ENCODE measurements at regions not wholly inside any gene's neighbourhood (a gene's known extent, or its start where the extent isn't known, plus 50 kb on each side); places are given as distances from the start of the nearest gene placed in this dataset.

- TF ChIP-seq ELF1 (IDR thresholded peaks at IDR 0.05) (no peak), CTCF (IDR thresholded peaks at IDR 0.05) (no peak), POLR2AphosphoS5 (IDR thresholded peaks at IDR 0.05; ENCODE audit: low read depth, low read length) (no peak), EP300 (IDR thresholded peaks at IDR 0.05; ENCODE audit: borderline replicate concordance in 1 of 2, low read depth in 1 of 2, low read length in 1 of 2) (no peak), MAX (IDR thresholded peaks at IDR 0.05; ENCODE audit: low read depth) (no peak), REST (IDR thresholded peaks at IDR 0.05; ENCODE audit: low read depth, low read length) (no peak), SIN3A (IDR thresholded peaks at IDR 0.05; ENCODE audit: borderline replicate concordance, low read depth, low read length) (no peak)
Observed at GRCh38 chr16:85170590-85171003, 58.3 kb upstream of the CIBAR2 start.
